Activated CD4-positive, CD25-positive, alpha-beta regulatory T cell treated with anti-CD3 and anti-CD28 coated beads, Interleukin-2, amount 50 U/mL, for 16 hours (primary cell): ENCODE measurements at regions not wholly inside any gene's neighbourhood (a gene's known extent, or its start where the extent isn't known, plus 50 kb on each side); places are given as distances from the start of the nearest gene placed in this dataset.

Experiments used
- DNase-seq: peaks from one replicate; pipeline ENCODE4 v3.0.0-alpha.2; 2020; ENCODE audit warnings: low read depth, low spot score

DNA sequence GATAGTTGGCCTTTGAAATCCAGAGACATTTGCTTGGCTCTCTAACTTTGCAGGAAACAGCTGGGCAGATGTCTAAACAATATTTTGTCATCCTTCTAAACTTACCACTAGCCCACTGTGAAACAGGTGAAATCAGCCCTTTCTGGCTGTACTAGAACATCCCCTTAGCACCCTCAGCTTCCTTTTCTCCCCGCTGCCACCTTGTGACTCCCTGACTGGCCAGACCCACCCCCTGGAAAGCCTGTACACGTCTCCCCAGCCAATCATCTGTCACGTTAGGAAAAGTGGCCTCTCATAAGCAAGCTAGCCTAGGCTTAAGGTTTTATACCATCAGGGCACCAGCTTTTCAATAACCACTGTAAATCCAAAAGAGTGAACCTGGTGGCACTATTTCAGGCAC lies 88.6 kb upstream of the E2F3 start:
- DNase-seq: no peak

DNA sequence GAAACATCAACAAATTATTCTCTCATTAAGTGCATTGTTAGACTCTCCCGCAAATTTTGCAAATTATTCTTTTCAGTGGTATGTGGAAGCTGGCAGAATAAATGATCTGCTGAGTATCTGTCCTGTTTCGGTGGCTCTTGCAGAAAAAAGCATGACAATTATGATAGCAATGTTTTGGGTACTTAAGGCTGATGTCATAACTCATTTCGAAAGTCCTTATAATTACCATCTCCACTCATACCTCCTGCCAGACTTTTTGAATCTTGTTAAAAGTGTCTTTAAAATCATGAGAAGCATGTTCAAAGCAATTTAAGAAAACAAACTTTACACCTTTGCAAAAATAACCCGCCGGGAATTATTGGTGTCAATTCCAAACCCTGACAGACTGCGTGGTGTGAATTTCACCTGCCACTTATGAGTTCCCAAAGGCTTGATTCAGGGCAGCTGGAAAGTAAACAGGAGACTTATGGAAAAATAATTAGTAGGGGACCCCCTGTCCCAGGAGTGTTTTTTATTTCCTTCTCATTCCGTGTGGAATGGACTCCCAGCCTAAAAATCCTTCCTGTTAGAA lies 87.6 kb upstream of the E2F3 start:
- no peak for DNase-seq

DNA sequence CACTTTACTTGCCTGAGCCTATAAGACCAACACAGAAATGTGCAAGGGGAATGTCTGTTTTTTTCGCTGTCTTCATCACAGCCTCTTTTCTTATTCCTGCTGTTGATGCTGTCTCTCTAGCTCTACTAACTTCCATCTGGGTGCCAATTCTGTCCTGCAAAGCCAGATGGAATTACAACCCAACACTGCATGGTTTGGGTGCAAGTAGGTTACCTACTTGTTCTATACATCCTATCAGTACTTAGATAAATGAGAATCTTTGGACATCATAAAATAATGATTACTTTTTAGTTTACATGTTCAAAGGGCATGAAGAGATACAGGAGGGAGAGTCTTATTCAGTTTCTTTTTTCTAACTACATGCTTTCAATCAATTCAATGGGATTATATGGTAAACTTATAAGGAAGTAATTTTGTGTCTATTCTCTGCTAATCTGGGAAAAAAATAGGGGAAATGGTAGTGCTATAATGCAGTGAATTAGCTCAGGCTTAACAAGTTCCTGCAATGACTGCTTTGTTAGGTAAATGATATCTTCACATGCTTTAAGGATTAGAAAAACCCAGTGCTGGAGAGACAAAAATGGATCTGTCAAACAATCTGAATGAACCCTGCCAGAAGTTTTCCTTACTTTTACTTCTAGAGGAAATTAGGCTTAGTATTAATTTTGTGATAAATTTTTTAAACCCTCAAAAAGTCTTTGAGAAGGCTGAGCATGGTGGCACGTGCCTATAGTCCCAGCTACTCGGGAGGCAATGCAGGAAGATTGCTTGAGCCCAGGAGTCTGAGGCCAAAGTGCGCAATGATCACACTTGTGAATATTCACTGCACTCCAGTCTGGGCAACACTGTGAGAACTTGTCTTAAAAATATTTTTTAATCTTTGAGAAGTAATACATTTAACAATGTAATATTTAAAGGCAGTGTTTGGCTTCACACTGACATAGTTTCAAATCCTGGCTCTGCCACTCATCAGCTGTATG lies 86.5 kb upstream of the E2F3 start:
- no peak for DNase-seq

DNA sequence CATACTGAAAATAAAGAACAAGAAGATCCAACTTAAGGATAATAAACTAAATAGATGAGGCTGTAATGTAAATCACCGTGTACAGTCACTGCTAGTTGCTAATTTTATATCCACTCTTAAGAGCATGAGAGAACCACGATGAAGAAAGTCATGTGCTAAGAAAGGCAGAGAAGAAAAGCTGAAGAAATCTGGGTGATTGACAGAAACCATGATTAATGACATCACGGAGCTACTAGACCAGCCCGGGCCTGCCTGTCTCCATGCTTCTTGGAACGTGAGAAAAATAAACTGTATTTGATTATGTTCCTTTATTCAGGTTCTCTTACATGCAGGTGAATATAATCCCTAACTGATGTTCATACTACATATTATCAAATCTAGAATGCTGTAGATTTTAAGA lies 84.2 kb upstream of the E2F3 start:
- DNase-seq: no peak

DNA sequence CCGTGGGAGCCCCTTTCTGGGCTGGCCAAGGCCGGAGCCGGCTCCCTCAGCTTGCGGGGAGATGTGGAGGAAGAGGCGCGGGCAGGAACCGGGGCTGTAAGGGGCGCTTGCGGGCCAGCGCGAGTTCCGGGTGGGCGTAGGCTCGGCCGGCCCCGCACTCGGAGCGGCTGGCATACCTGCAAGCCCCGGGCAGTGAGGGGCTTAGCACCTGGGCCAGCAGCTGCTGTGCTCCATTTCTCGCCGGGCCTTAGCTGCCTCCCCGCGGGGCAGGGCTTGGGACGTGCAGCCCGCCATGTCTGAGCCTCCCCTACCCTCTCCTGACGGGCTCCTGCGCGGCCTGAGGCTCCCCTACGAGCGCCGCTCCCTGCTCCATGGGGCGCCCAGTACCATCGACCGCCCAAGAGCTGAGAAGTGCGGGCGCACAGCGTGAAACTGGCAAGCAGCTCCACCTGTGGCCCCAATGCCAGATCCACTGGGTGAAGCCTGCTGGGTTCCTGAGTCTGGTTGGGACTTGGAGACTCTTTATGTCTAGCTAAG lies 82.8 kb upstream of the E2F3 start:
- no peak for DNase-seq

DNA sequence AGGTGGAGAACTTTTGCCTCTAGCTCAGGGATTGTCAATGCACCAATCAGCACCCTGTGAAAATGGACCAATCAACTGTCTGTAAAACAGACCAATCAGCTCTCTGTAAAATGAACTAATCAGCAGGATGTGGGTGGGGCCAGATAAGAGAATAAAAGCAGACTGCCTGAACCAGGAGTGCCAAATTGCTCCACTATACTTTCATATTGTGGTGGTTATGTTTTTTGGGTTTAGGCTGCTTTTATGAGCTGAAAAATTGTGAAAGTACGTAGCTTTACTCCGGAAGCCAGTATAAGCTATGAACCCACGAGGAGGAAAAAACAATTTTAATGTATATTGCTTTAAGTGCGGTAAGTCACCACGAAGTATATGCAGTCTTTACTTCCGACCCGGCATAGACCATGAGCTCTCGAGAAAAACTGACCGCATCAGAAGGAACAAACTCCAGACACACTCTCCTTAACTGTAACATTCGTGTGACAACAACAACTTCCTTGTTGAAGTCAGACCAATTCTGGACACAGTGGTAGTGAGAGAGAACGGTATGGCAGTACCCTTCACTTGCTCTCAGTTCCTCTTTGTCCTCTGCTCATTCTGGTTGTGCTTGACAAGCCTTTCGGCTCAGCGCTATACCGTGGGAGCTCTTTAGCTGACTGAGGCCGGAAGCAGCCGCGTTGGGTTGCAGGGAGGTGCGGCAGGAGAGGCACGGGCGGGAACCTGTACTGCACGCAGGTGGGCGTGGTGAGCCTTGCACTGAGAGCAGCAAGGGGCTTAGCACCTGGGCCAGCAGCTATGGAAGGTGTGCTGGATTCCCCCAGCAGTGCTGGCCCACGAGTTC lies 81.9 kb upstream of the E2F3 start:
- DNase-seq: peak; percentile 52

DNA sequence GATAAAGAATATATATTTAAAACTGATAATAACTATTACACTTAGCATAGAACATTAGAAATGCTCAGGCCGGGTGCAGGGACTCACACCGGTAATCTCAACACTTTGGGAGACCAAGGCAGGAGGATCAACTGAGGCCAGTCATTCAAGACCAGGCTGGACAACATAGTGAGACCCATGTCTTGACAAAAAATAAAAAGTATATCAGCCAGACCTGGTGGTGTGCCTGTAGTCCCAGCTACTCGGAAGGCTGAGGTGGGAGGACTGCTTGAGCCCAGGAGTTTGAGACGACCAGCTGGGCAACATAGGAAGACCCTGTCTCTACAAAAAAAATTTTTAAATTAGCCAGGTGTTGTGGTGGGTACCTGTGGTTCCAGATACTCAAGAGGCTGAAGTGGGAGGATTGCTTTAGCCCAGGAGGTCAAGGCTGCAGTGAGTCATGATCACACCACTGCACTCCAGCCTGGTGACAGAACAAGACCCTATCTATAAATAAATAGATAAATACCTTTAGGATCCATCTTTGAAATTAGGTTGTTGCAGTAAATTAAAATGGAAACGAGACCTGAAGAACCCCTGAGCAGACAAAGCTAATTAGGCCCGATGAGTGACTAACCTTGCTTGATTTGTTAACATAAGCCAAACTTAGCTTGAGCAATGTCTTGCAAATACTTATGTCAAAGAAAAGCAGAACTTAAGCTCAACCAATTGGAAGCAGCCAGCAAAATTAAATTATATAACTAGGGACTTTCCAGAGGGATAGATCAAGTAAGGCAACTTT lies 75.8 kb upstream of the E2F3 start:
- DNase-seq: no peak

DNA sequence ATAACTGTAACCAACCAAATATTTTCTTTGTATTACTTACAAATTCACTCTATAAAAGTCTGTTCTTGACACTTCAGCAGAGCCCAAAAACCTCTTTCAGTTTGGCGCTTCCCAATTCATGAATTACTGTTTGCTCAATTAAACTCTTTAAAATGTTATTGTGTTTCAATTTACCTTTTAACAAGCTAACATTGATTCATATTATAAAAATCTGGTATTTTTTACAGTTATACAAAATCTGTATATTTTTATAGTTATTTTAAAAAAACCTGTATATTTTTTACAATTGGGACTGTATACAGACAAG lies 75.3 kb upstream of the E2F3 start:
- no peak for DNase-seq

DNA sequence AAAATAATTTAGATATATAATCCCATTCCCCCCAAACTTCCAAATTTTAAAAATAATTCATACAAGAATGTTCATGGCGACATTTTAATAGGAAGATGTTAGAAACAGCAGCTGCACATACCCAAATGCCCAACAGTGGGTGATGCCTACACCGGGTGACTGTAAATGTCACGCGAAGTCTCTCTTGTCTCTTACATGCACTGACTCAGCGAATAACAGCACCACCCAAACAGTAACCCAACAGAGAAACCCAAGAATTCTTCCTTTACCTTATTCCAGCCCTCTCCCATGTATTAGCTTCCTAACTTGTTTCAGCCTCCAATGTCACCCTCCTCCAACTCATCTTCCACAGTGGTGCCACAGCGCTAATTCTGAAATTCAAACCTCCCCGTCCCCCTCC lies 74.5 kb upstream of the E2F3 start:
- no peak for DNase-seq

DNA sequence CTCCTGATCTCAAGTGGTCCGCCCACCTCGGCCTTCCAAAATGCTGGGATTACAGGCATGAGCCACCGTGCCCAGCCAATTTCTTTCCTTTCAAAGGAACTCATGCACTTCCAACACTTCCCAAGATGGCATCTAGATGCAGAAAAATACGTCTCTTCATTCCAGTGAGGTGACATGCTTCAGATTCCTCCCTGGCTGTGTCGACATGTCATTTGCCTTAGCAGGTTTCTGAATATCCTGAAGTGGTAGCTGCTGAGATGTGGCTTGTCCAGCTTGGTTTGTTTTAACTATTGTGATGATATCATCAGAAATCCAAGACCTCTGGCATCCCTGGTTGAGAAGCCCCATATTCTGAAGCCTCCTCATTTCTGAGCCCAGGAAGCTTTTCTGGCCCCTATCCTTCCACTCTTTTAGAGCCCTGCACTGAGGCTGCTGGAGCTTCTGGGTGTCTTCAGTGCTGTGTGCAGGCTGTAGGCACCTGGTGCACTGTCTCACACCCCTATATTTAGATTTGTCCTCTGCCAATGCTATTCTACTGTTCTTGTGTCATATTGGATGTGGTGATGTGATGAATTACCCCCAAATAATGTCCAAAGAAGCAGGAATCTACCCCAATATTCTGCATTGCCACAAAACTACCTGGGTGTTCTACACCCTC lies 73.3 kb upstream of the E2F3 start:
- no peak for DNase-seq

DNA sequence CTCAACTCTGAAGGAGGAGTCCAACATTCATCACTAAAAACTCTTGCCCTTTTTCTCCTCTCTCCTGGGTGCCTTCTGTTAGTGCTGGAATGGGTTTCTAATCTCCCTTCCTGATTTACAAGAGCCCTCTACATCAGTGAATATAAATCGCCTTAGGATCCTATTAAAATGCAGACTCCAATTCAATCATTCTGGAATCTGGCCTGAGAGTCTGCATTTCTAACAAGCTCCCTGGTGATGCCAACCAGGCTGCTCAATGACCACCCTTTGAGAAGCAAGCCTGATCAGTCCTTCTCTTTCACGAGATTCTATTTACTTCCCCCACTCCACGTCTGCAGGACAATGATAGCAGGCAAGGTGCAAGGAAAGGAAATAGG lies 72.8 kb upstream of the E2F3 start:
- DNase-seq: no peak

DNA sequence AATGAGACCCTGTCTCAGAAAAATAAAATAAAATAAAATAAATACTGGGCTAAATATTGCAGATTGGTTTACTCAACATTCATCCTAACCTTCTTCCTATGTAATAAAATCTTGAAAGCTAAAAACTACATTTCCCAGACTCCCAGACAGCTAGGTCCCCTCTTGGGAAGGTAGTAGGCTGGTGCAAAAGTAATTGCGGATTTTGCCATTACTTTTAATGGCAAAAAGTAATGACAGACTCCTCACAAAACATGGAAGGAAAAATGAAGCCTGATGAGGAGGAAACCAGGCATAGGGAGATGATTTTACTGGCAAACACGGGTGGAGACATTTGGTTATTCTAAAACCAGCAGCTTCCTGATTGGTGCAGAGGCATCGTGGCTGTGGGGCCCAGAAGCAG lies 70.6 kb upstream of the E2F3 start:
- DNase-seq: no peak

DNA sequence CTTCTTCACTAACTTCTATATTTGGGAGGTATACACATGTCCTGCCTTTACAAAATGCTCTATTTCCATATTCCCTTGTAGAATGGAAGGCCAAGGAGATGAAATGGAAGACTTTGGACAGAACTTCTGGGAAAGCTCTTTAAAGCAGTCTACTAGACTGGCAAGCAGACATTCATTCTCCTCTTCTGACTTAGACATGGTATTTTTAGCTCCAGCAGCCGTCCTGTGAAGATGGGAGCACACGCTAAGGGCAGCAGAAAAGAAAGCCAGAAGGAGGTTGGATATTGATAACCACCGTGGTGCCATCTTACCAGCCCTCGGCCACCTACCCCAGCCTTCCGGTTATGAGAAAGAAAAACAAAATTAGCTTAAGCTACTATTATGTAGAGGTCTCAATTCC lies 70.1 kb upstream of the E2F3 start:
- DNase-seq: no peak

DNA sequence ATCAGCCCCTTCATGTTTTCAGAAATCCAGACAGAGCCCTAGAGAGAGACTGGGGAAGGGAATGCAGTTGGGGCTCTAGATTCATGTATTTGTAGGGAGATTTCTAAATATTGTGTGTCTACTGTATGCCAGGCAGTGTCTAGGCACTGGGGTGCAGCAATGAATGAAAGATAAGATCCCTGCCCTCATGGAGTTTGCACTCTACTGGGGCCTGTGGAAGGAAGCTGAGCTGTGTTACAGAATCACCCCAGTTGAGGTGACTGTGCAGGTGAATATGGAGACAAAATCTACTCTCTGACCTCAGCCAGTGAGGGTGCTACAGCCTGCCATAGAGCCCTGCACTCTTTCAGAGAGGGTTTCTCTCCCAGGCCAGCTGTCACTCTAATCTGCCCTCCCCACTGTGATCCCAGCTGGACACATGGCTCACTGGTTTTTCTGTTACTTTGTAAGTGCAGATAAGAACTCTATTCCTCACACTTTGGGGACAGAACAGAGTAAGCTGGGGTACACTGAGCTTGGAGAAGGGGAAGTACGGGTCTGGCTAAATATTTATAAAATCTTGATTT lies 69.2 kb upstream of the E2F3 start:
- DNase-seq: no peak

DNA sequence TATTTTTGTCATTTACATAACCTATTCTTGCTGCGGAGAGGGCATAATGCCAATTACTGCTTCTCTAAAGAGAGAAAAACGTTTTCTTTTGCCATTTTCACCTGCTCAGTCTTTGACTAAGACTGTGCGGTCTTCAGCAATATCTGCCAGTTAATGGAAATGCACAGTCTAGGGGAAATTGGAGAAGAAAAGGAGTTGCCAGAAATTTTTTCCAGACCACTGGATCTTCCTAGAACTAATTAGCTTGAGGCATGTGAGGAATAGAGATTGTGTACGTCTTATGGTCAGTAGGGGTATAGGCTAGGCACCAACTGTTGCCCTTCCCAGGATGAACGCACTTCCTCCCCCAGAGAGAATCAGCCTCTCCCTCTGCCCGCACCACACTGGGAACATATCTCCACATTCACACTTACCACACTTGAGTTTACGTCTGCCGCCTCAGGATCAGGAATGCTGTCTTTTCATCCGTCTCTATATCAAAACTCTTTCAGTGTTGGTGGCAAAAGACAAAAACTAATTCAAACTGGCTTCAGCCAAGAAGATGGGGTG lies 67.9 kb upstream of the E2F3 start:
- DNase-seq: no peak

DNA sequence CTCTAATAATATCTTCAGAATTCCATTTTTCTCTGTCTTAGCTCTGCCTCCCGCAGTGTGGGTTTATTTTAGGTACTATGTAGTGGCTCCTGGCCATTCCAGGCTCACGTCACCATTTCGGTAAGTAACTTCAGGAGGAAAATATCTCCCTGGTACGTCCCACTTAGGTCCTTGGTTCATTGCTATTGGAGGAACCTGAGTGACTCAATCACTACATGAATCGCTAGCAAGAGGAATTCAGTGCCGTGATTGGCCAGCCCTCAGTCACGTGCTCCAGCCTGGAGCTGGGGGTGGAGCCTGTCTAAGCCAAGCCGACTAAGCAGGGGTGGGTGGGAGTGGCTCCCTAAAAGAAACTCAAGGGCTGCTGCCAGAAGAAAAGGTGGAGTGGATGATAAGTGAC lies 67.3 kb upstream of the E2F3 start:
- DNase-seq: no peak

DNA sequence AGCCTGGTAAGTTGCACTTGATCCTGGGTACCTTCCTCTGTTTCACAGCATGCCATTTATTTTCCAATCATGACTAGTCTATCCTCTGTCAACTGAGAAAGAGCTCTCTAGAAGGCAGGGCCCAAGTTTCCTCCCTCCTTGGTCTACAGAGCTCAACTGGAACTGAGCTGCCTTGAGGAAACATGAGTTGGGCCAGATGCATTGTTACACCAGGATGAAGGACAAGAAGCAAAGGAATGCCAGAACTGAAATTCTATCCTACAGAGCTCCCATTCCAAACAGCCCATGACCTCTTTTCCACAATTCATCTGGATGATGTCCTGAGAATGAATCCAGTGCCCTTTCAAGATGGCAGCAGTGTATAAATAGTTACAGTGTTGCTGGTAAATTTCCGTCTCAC lies 66.7 kb upstream of the E2F3 start:
- DNase-seq: no peak

DNA sequence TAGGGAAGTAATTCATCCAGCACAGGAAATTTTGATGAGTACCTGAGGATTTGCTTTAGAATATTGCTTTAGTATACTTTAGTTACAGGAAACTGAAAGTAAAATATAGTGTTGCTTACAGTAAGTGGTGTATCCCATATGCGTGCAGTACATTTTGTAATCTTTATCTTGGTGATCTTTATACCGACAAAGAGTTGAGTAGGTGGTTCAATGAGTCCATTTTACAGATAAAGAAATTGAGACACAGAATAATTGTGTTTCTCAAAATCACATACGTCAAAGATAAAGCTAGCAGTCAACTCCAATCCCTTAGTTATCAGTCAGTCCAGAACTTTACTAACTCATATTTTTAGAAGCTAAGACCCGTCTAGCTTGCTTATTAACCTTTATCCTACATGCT lies 65.8 kb upstream of the E2F3 start:
- no peak for DNase-seq

DNA sequence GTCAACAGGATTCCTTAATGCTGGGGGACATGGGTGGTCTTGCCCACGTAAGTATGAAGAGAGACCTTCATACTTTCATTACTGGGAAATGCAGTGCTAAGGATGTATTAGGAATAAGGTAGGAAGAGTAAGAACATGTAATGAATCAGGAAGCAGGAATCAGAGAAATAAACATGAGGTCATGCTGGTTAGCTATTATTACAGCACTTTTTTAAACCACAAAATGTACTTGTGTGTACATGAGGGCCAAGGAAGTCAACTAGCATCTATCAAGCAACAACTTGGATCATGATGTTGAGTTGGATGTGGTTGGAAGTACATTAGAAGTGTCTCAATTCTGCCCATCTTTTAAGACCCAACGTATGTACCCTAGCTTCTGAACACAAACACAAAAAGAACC lies 63.5 kb upstream of the E2F3 start:
- DNase-seq: no peak

DNA sequence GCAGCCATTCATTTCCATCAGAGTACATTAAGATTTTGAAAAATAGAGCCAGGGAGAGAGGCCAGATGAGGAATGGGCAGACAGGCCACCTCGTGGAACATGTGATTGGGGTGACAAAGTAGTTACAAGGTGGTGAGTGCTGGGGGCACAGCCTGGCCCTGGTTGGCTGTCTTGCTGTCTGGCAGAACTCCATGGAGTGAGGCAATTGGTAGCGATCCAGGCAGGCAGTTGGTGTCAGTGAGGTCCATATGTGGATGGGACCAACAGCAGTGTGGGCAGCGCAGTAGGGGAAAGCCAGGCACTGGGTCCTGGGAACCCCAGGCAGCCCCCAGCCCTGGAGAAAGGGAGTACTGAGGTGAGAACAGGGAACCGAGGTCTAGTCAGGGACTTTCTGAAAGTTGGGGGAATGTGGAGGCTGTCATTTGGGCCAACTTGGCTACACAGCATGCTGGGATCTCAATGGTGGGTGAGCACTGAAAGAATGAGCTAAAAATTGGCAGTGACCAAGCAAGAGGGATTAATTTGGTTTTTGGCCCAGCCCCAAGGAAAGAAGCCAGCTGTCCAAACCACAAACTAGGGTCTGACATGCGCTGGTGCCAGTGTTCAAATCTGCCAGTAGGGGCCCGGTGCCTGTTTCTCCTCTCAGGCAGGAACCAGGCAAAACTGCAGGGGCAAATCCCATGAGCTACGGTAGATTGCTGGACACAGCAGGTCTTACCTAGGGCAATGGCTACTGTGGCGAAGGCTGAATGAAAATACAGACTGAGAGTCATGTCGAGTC lies 61.4 kb upstream of the E2F3 start:
- DNase-seq: no peak
